PFSK-1 (cell line): ENCODE measurements at regions not wholly inside any gene's neighbourhood (a gene's known extent, or its start where the extent isn't known, plus 50 kb on each side); places are given as distances from the start of the nearest gene placed in this dataset.

Experiments
- FOXP2 ChIP-seq: optimal IDR thresholded peaks from 2 replicates; pipeline ENCODE3; 2011; ENCODE audit warnings: borderline replicate concordance, control low read depth, inconsistent platforms; ENCODE audit not compliant: insufficient read depth; ENCODE audit errors: extremely low read length, extremely low read depth
- POLR2AphosphoS5 ChIP-seq: IDR thresholded peaks from 2 replicates; pipeline ENCODE4 v1.6.1; 2012; ENCODE audit warnings: low read depth, mild to moderate bottlenecking, control low read depth, low read length, moderate library complexity
- SIN3A ChIP-seq: IDR thresholded peaks from 2 replicates; pipeline ENCODE4 v1.6.1; 2012; ENCODE audit warnings: mild to moderate bottlenecking, low read length, moderate library complexity, borderline replicate concordance; ENCODE audit not compliant: insufficient read depth
- TAF1 ChIP-seq: IDR thresholded peaks from 2 replicates; pipeline ENCODE4 v1.6.1; 2012; ENCODE audit warnings: low read length, control low read depth, borderline replicate concordance; ENCODE audit not compliant: insufficient read depth
- TF ChIP-seq, protein P1 (sequence below), 2 experiments: IDR thresholded peaks; 2 replicates each; pipeline versions ENCODE4 v1.6.1 to v1.8.0; 2011 to 2012; ENCODE audit warnings: low read depth in 2 of 2, low read length in 2 of 2, control low read depth in 1 of 2, inconsistent platforms in 1 of 2, mild to moderate bottlenecking in 1 of 2, moderate library complexity in 1 of 2; ENCODE audit not compliant: insufficient read depth in 1 of 2

DNA sequence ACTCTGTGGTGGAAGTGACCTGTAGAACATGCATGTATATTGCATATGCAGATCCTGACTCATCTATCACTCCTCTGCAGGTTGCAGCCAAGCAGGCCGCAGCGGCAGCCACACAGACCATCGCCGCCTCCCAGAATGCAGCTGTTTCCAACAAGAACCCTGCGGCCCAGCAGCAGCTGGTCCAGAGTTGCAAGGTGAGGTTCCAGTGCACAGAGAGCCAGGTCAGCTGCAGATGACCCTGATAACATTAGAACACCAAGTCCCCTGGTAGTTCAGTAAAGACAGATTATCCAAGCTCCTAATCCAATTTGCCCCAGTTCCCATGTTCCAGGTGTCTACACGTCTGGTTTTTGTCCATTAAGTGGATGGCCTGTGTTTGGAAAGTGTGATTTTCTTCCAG lies 325.1 kb upstream of the TPM1 start:
- TF ChIP-seq TAF1: no peak
- TF ChIP-seq, protein P1, sequence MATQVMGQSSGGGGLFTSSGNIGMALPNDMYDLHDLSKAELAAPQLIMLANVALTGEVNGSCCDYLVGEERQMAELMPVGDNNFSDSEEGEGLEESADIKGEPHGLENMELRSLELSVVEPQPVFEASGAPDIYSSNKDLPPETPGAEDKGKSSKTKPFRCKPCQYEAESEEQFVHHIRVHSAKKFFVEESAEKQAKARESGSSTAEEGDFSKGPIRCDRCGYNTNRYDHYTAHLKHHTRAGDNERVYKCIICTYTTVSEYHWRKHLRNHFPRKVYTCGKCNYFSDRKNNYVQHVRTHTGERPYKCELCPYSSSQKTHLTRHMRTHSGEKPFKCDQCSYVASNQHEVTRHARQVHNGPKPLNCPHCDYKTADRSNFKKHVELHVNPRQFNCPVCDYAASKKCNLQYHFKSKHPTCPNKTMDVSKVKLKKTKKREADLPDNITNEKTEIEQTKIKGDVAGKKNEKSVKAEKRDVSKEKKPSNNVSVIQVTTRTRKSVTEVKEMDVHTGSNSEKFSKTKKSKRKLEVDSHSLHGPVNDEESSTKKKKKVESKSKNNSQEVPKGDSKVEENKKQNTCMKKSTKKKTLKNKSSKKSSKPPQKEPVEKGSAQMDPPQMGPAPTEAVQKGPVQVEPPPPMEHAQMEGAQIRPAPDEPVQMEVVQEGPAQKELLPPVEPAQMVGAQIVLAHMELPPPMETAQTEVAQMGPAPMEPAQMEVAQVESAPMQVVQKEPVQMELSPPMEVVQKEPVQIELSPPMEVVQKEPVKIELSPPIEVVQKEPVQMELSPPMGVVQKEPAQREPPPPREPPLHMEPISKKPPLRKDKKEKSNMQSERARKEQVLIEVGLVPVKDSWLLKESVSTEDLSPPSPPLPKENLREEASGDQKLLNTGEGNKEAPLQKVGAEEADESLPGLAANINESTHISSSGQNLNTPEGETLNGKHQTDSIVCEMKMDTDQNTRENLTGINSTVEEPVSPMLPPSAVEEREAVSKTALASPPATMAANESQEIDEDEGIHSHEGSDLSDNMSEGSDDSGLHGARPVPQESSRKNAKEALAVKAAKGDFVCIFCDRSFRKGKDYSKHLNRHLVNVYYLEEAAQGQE (IDR thresholded peaks at IDR 0.05; ENCODE audit: insufficient read depth in 1 of 2, low read depth in 2 of 2, low read length in 2 of 2): no peak
- TF ChIP-seq POLR2AphosphoS5: no peak
- TF ChIP-seq SIN3A: no peak
- no peak for TF ChIP-seq FOXP2

DNA sequence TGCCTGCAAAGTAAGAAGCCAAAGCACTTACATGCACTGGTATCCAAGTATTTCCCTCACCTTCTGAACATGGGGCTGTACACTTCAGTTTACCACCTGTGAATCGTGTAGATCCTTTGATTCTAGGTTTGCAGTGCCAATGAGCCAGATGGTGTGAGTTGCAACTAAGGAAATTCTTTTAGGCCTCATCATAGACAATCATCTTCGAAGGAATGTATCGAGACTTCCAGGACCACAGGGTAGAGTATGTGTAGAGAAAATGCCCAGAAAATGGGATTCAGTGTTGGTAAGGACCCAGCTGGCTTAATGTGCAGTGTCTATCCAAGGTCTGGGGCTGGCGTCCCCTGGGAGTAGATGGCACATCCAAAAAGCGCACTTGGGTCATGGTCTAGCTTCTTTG lies 323.2 kb upstream of the TPM1 start:
- no peak for TF ChIP-seq TAF1
- no peak for TF ChIP-seq POLR2AphosphoS5
- no peak for TF ChIP-seq FOXP2
- TF ChIP-seq SIN3A: no peak
- TF ChIP-seq, protein P1 (IDR thresholded peaks at IDR 0.05; ENCODE audit: insufficient read depth in 1 of 2, low read depth in 2 of 2, low read length in 2 of 2): no peak

DNA sequence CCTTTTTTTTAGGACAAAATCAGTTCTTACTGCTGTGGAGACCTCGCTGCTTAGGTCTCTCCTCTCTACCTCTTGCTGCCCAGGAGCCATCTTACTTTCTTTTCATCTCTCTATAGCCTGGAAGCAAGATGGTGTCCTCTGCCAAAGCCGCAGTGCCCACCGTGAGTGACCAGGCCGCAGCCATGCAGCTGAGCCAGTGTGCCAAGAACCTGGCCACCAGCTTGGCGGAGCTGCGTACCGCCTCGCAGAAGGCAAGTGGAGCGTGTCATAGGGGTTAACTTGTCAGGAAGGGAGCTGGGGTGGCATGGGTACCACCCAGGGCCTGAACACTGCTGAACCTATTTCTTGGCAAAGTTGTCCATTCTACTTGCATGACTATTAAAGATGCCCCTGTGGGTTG lies 320.3 kb upstream of the TPM1 start:
- TF ChIP-seq TAF1 (no peak), SIN3A (no peak), POLR2AphosphoS5 (no peak)

DNA sequence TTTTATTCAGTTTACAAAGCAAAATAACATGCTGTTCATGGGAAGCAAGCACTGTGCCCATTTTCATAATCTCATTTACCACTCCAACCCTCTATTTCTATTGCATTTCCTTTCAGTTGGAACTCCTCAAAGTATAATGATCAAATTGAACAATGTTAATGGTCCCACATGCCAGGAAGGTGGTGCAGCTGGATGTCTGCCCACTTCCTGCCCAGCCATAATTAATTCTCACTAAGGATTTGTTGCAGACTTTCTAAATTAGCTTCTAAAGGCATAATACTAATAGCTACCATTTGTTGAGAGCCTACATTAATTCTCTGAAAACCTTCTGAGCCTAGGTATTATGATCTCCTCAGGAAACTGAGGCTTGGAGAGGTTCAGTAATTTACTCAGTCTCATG lies 316.1 kb upstream of the TPM1 start:
- TF ChIP-seq FOXP2 (no peak), TAF1 (no peak), SIN3A (no peak), POLR2AphosphoS5 (no peak)
- TF ChIP-seq, protein P1 (IDR thresholded peaks at IDR 0.05; ENCODE audit: insufficient read depth in 1 of 2, low read depth in 2 of 2, low read length in 2 of 2): no peak

DNA sequence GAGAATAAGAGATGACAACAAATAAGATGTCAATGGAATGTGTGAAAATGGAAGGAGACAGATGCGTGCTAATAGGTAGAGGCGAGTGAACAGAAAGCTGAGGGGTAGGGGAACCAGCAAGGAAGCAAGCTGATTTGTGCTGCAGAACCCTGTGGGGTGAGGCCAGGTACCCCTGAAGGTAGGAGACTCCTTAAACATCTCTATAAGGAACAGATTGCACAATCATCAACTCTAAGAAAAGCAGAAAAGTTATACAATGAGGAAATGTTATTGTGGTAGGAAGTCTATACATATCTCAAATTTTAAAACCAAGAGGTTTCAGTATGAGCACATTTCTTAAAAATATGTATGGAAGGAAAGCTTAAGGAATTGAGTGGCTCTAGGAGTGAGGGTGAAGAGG lies 315.0 kb upstream of the TPM1 start:
- TF ChIP-seq TAF1 (no peak), FOXP2 (no peak), POLR2AphosphoS5 (no peak), SIN3A (no peak)
- TF ChIP-seq, protein P1 (IDR thresholded peaks at IDR 0.05; ENCODE audit: insufficient read depth in 1 of 2, low read depth in 2 of 2, low read length in 2 of 2): no peak

DNA sequence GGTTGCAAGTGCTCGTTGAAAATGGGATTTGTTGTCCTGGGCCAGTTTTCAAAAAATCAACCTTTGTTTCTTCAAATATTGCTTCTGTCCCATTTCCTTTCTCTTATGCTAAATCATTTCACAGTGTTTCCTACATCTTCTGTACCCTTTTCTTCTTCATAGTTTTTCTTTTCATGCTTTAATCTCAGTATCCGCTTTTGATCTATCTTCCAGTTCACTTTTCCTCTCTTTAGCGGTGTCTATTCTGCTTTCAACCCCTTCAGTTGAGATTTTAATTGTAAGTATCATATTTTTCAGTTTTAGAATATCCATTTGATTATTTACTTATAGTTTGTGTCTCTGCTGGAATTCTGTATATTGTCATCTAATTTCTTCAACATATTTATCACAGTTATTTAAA lies 311.7 kb upstream of the TPM1 start:
- TF ChIP-seq, protein P1 (IDR thresholded peaks at IDR 0.05; ENCODE audit: insufficient read depth in 1 of 2, low read depth in 2 of 2, low read length in 2 of 2): no peak
- TF ChIP-seq POLR2AphosphoS5 (no peak), SIN3A (no peak), FOXP2 (no peak), TAF1 (no peak)
